IMR-90 (cell line): ENCODE measurements at regions not wholly inside any gene's neighbourhood (a gene's known extent, or its start where the extent isn't known, plus 50 kb on each side); places are given as distances from the start of the nearest gene placed in this dataset.

ENCODE experiments used
- ATAC-seq: fragments of 200-7000 bp; cut with Tn5 transposase; 2 replicates; pipeline ENCODE4 v1.9.1; 2020; ENCODE audit warnings: low read depth, mild to moderate bottlenecking, moderate library complexity
- BruUV-seq: library from RNA; stranded (reverse); fragments of 400-500 nt; replicated peaks from 2 replicates; lab custom pipeline; 2021; lab: Mats Ljungman, UMichigan
- CTCF ChIA-PET: fragments of 300-600 bp; formaldehyde crosslinking; extraction: SDS; loops from one replicate; lab custom pipeline; 2021; ENCODE audit warnings: antibody characterized with exemption; lab: Yijun Ruan, JAX
- POLR2A ChIA-PET: fragments of 300-600 bp; sonication (Branson Sonifier 250); formaldehyde crosslinking; loops from one replicate; lab custom pipeline; 2022; ENCODE audit warnings: antibody characterized with exemption; ENCODE audit not compliant: unreplicated experiment; lab: Charles Lee
- DNase-seq: peaks from one replicate; pipeline ENCODE4 v3.0.0; 2013
- H2AFZ ChIP-seq: replicated peaks from 2 replicates; pipeline ENCODE3; 2013; ENCODE audit warnings: low read length, mild to moderate bottlenecking; ENCODE audit not compliant: poor library complexity
- H2AK5ac ChIP-seq: 2 replicates; pipeline ENCODE4 v1.6.1; 2013; ENCODE audit warnings: low read depth, low read length, inconsistent platforms
- H2AK9ac ChIP-seq: replicated peaks from 2 replicates; pipeline ENCODE3; 2013; ENCODE audit warnings: mild to moderate bottlenecking, low read depth, low read length, moderate library complexity; ENCODE audit not compliant: poor library complexity
- H2BK120ac ChIP-seq: 2 replicates; pipeline ENCODE4 v1.6.1; 2013; ENCODE audit warnings: low read depth, low read length, inconsistent platforms
- H2BK15ac ChIP-seq: 3 replicates; pipeline ENCODE4 v1.6.1; 2013; ENCODE audit warnings: low read depth, low read length, inconsistent platforms
- H2BK20ac ChIP-seq: 2 replicates; pipeline ENCODE4 v1.6.1; 2013; ENCODE audit warnings: low read depth, mild to moderate bottlenecking, inconsistent platforms, low read length, moderate library complexity
- H2BK5ac ChIP-seq: 2 replicates; pipeline ENCODE4 v1.6.1; 2013; ENCODE audit warnings: mild to moderate bottlenecking, low read depth, low read length, inconsistent platforms; ENCODE audit not compliant: poor library complexity, severe bottlenecking
- H3K14ac ChIP-seq: replicated peaks from 2 replicates; pipeline ENCODE4 v1.6.1; 2013; ENCODE audit warnings: low read depth, low read length, inconsistent platforms
- H3K18ac ChIP-seq: 2 replicates; pipeline ENCODE4 v1.6.1; 2013; ENCODE audit warnings: low read depth, low read length, control low read depth
- H3K23ac ChIP-seq: 2 replicates; pipeline ENCODE4 v1.6.1; 2013; ENCODE audit warnings: low read depth, low read length, inconsistent platforms
- H3K27ac ChIP-seq: 2 replicates; pipeline ENCODE4 v1.5.1; 2013; ENCODE audit warnings: mild to moderate bottlenecking, control low read depth, low read length; ENCODE audit not compliant: insufficient read depth
- H3K27me3 ChIP-seq: 2 replicates; pipeline ENCODE4 v1.6.1; 2013; ENCODE audit warnings: low read length; ENCODE audit not compliant: control insufficient read depth, insufficient read depth
- H3K36me3 ChIP-seq: 2 replicates; pipeline ENCODE4 v1.6.1; 2013; ENCODE audit warnings: low read length, mixed read lengths; ENCODE audit not compliant: control insufficient read depth, insufficient read depth
- H3K4ac ChIP-seq: 2 replicates; pipeline ENCODE4 v1.6.1; 2013; ENCODE audit warnings: low read depth, low read length, inconsistent platforms
- H3K4me1 ChIP-seq: 2 replicates; pipeline ENCODE4 v1.6.1; 2013; ENCODE audit warnings: low read length, mixed read lengths; ENCODE audit not compliant: control insufficient read depth, insufficient read depth
- H3K4me2 ChIP-seq: 2 replicates; pipeline ENCODE4 v1.6.1; 2013; ENCODE audit warnings: low read depth, mild to moderate bottlenecking, control low read depth, low read length, moderate library complexity
- H3K4me3 ChIP-seq: 2 replicates; pipeline ENCODE4 v1.5.1; 2013; ENCODE audit warnings: low read depth, mild to moderate bottlenecking, control low read depth, low read length, moderate library complexity; ENCODE audit not compliant: insufficient read depth
- H3K56ac ChIP-seq: 2 replicates; pipeline ENCODE4 v1.6.1; 2013; ENCODE audit warnings: low read length, inconsistent platforms; ENCODE audit not compliant: insufficient read depth; ENCODE audit errors: extremely low read depth
- H3K79me1 ChIP-seq, 2 experiments: 2 replicates each; pipeline ENCODE4 v1.6.1; 2013; ENCODE audit warnings: low read length in 2 of 2, inconsistent platforms in 1 of 2, low read depth in 1 of 2
- H3K9ac ChIP-seq: 2 replicates; pipeline ENCODE4 v1.6.1; 2013; ENCODE audit warnings: low read depth, low read length, control low read depth
- H3K9me1 ChIP-seq: 2 replicates; pipeline ENCODE4 v1.6.1; 2013; ENCODE audit warnings: low read length, inconsistent platforms; ENCODE audit not compliant: insufficient read depth
- H3K9me3 ChIP-seq: 2 replicates; pipeline ENCODE4 v1.6.1; 2013; ENCODE audit warnings: low read length; ENCODE audit not compliant: control insufficient read depth, insufficient read depth
- H4K20me1 ChIP-seq: 2 replicates; pipeline ENCODE4 v1.6.1; 2013; ENCODE audit warnings: low read length, inconsistent platforms; ENCODE audit not compliant: insufficient read depth
- H4K5ac ChIP-seq: 2 replicates; pipeline ENCODE4 v1.6.1; 2013; ENCODE audit warnings: mild to moderate bottlenecking, low read depth, low read length, control low read depth
- H4K8ac ChIP-seq, 2 experiments: 2 replicates each; pipeline ENCODE4 v1.6.1; 2013; ENCODE audit warnings: low read depth in 2 of 2, low read length in 2 of 2, control low read depth in 1 of 2, inconsistent platforms in 1 of 2
- H4K91ac ChIP-seq: 2 replicates; pipeline ENCODE4 v1.6.1; 2013; ENCODE audit warnings: low read depth, low read length, inconsistent platforms; ENCODE audit not compliant: insufficient read depth
- BHLHE40 ChIP-seq: fragments of 150-350 bp; IDR thresholded peaks from 2 replicates; pipeline ENCODE4 v1.6.1; 2016; ENCODE audit warnings: mild to moderate bottlenecking, low read depth, low read length
- CEBPB ChIP-seq: IDR thresholded peaks from 2 replicates; pipeline ENCODE4 v1.6.1; 2012; ENCODE audit warnings: low read depth, low read length, improper control_type of control experiment
- CHD1 ChIP-seq: IDR thresholded peaks from 2 replicates; pipeline ENCODE4 v1.6.1; 2012; ENCODE audit warnings: low read depth, low read length, improper control_type of control experiment
- CTCF ChIP-seq: conservative IDR thresholded peaks from 2 replicates; pipeline ENCODE4 v1.5.1; 2012; ENCODE audit warnings: mild to moderate bottlenecking, low read depth, low read length, improper control_type of control experiment
- ELK1 ChIP-seq: fragments of 150-350 bp; IDR thresholded peaks from 2 replicates; pipeline ENCODE4 v1.6.1; 2016; ENCODE audit warnings: low read depth, mild to moderate bottlenecking, low read length, moderate library complexity, borderline replicate concordance
- MAFK ChIP-seq: IDR thresholded peaks from 2 replicates; pipeline ENCODE4 v1.6.1; 2012; ENCODE audit warnings: low read depth, low read length, improper control_type of control experiment
- MAZ ChIP-seq: IDR thresholded peaks from 2 replicates; pipeline ENCODE4 v1.6.1; 2012; ENCODE audit warnings: low read depth, mild to moderate bottlenecking, low read length, improper control_type of control experiment, moderate library complexity, borderline replicate concordance
- MXI1 ChIP-seq: IDR thresholded peaks from 2 replicates; pipeline ENCODE4 v1.6.1; 2012; ENCODE audit warnings: low read depth, mild to moderate bottlenecking, low read length, moderate library complexity, borderline replicate concordance
- NFE2L2 ChIP-seq: fragments of 150-350 bp; IDR thresholded peaks from 2 replicates; pipeline ENCODE4 v1.6.1; 2016; ENCODE audit warnings: low read depth, mild to moderate bottlenecking, low read length
- POLR2A ChIP-seq: IDR thresholded peaks from 2 replicates; pipeline ENCODE4 v1.6.1; 2012; ENCODE audit warnings: mild to moderate bottlenecking, low read depth, low read length
- RAD21 ChIP-seq: IDR thresholded peaks from 2 replicates; pipeline ENCODE4 v1.6.1; 2012; ENCODE audit warnings: low read length, improper control_type of control experiment
- RCOR1 ChIP-seq: IDR thresholded peaks from 2 replicates; pipeline ENCODE4 v1.6.1; 2012; ENCODE audit warnings: mild to moderate bottlenecking, low read length, improper control_type of control experiment; ENCODE audit not compliant: insufficient replicate concordance
- RFX5 ChIP-seq: IDR thresholded peaks from 2 replicates; pipeline ENCODE4 v1.8.0; 2012; ENCODE audit warnings: low read depth, mild to moderate bottlenecking, low read length, moderate library complexity
- SMC3 ChIP-seq: fragments of 150-350 bp; IDR thresholded peaks from 2 replicates; pipeline ENCODE4 v1.6.1; 2016; ENCODE audit warnings: low read depth, mild to moderate bottlenecking, antibody characterized with exemption, low read length, moderate library complexity
- USF2 ChIP-seq: fragments of 150-350 bp; IDR thresholded peaks from 2 replicates; pipeline ENCODE4 v1.6.1; 2017; ENCODE audit warnings: mild to moderate bottlenecking, antibody characterized with exemption, low read length, low read depth
- WGBS, 2 experiments: methylation state at CpG; one replicate each; pipeline versions ENCODE4 v1.1.5 to v1.1.7; 2013; ENCODE audit warnings: missing lambda C conversion rate in 2 of 2; ENCODE audit not compliant: insufficient read length in 1 of 2; ENCODE audit errors: extremely low coverage in 2 of 2; 5-methylcytosine and 5-hydroxymethylcytosine counted together
- dilution Hi-C: fragments of 300-500 bp; cut with HindIII; formaldehyde crosslinking; loops from one replicate; pipeline ENCODE4 v1.14.3; 2018; ENCODE audit warnings: low sequenced_read_pairs; ENCODE audit not compliant: unreplicated experiment
- in situ Hi-C: fragments of 300-500 bp; cut with MboI; formaldehyde crosslinking; loops from 3 replicates; pipeline ENCODE4 v1.14.3; 2019; ENCODE audit warnings: low sequenced_read_pairs, inconsistent platforms, mixed read lengths
- intact Hi-C: fragments of 100-400 bp; cut with micrococcal nuclease; formaldehyde crosslinking; loops from 2 replicates; pipeline ENCODE4 v1.10.0; 2022

DNA sequence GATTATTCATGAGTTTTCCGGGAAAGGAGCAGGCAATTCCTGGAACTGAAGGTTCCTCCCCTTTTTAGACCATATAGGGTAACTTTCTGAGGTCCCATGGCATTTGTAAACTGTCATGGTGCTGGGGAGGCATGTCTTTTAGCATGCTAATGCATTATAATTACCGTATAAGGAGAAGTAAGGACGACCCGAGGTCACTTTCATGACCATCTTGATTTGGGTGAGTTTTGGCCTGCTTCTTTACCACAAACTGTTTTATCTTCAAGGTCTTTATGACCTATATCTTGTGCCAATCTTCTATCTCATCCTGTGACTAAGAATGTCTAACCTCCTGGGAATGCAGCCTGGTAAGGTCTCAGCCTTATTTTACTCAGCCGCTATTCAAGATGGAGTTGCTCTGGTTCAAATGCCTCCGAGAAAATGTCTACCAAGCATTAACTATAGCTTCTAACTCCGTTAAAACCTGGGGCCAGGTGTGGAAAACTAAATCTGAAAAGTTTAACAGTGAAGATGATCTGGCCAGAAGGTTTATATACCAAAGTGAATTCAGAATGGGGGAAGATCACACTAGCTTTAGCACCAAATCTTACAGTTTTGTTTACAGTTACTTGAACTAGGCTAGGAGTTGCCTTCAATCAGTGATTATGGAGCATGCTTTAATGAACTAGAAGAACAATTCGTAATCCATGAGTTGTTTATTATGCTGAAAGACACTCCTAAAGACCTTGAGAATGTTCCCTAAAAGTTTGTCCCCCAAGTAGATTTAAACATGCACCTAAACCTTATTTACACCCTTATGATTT, 80.0 kb upstream of the TOP1 start:
- POLR2A ChIA-PET: no interaction called here
- ATAC-seq (no peak; the same call in 1 of the 2 replicates), DNase-seq (peak; percentile 35)
- Histone ChIP-seq H3K4me3 (no peak overlapping the region), H3K9me3 (no peaks in the 10 kb centered on the region), H3K4me2 (no peak overlapping the region), H3K4ac (no peak overlapping the region), H3K14ac (no peak overlapping the region), H2BK5ac (no peak overlapping the region), H3K18ac (no peak overlapping the region), H3K36me3 (no peaks in the 10 kb centered on the region), H4K91ac (no peak overlapping the region; the same call in 1 of the 2 replicates), H3K9me1 (no peaks in the 10 kb centered on the region; the same call in 1 of the 2 replicates), H4K20me1 (no peaks in the 10 kb centered on the region), H2AK9ac (no peak overlapping the region), H3K27ac (no peak overlapping the region), H3K79me1 (no peaks in the 10 kb centered on the region; a peak in 1 of 4 replicates), H3K9ac (no peak overlapping the region), H2BK120ac (peak overlapping the region; percentile 4; the same call in 1 of the 2 replicates), H4K8ac (no peak overlapping the region), H3K27me3 (no peaks in the 10 kb centered on the region), H2AK5ac (no peak overlapping the region), H2BK20ac (0 out of 2 replicates have a peak overlapping the region, but pooled peaks have one; percentile 0), H2AFZ (no peak overlapping the region), H3K4me1 (no peaks in the 10 kb centered on the region), H3K23ac (no peak overlapping the region), H3K56ac (no peak overlapping the region), H4K5ac (no peak overlapping the region), H2BK15ac (no peak overlapping the region)
- CTCF ChIA-PET: no interaction called here
- dilution Hi-C loops: no loop called here
- no TSS peak for BruUV-seq
- no CpG with 5 or more reads among the region's 8 CpGs for WGBS, 2 experiments
- intact Hi-C loops: loop anchor here (5.0 kb wide), 2 partner anchors 261 to 681 kb away; partner anchors contain the start of gene MAFB
- in situ Hi-C loops: loop anchor here (10.0 kb wide), 1 partner anchor 204 kb away; no protein-coding TSS in a partner anchor
- TF ChIP-seq CTCF: no peak
- TF ChIP-seq SMC3: no peak
- TF ChIP-seq RFX5: no peak
- no peak for TF ChIP-seq MXI1
- TF ChIP-seq MAFK: no peak
- no peak for TF ChIP-seq NFE2L2
- no peak for TF ChIP-seq RCOR1
- no peak for TF ChIP-seq CHD1
- TF ChIP-seq CEBPB: no peak
- no peak for TF ChIP-seq BHLHE40
- no peak for TF ChIP-seq MAZ
- TF ChIP-seq USF2: no peak
- TF ChIP-seq ELK1: no peak
- TF ChIP-seq POLR2A: no peak
- TF ChIP-seq RAD21: no peak
